Astrocyte of the hippocampus (primary cell): ENCODE measurements at regions not wholly inside any gene's neighbourhood (a gene's known extent, or its start where the extent isn't known, plus 50 kb on each side); places are given as distances from the start of the nearest gene placed in this dataset.

Source experiments
- DNase-seq: peaks from one replicate; pipeline ENCODE4 v3.0.0; 2011; ENCODE audit warnings: low read depth, low spot score

DNA sequence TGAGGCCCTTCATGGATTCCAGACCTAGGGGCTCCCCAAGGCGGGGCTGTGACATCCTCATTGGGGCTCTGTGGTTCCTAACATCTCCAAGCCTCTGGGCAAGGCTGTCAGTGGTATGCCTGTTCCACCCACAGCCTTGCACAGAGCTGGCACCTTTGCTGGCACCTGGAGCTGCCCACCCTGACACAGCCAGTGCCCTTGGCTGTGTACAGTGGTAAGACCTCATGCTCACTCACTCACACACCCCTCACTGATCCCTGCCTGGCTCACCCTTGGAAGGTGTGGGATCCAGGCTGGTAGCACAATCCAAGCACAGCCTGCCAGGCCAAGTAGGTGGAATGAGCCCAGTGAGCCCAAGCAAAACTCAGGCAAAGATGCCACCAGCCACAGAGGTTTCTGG lies 200.4 kb upstream of the PCDH15 start:
- no peak for DNase-seq

DNA sequence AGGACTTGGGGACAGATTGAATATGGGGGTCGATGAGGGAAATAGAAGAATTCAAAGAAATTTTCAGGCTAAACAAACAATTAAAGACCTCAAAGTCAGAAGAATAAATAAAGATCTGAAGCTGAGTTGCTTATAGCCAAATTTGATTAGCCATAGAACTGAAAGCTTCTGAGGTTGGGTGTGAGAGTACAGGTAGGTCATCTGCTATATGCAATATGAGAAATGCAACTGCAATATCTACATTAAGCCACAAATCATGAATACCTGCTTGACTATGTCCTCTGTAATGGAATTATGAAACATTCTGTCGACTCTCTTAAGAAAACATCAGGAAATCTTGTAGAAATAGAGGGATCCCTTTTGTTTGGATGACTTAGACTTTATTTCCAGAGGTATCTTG lies 192.1 kb upstream of the PCDH15 start:
- DNase-seq = no peak

DNA sequence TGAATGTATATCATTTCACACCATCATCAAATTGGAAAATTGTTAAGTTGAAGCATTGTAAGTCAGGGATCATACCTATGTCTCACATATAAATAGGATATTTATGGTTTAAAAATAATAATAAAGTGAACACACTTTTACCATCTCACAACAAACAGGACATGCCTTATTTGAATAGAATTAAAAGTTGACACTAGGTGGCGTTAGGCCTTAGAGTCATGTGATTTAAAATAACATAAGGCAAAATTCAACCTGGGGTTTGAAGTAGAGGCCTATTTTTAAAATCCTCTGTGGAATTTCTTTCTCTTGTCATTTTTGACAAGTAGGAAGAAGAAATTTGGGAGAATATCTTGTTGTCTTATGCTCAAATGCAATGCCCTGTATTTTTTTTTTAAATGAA lies 184.7 kb upstream of the PCDH15 start:
- DNase-seq = peak; percentile 8

DNA sequence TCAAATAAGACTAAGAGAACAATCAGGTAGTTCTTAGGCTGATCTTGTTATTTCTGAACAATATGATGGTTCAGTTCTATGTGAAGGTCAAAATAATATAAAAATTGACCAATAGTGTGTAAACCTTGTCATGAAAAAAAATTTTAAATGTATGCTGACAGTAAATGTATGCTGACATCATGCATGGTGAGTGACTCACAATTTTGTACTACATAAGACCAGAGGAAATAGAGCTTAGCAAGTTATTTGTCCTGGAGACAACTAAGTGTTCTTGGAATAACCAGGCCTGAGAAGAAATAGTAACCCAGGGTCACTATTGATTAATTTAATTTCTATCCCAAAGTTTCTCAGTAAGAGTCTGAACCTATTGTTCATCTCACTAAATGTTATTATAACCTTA lies 182.2 kb upstream of the PCDH15 start:
- DNase-seq = peak; percentile 23

DNA sequence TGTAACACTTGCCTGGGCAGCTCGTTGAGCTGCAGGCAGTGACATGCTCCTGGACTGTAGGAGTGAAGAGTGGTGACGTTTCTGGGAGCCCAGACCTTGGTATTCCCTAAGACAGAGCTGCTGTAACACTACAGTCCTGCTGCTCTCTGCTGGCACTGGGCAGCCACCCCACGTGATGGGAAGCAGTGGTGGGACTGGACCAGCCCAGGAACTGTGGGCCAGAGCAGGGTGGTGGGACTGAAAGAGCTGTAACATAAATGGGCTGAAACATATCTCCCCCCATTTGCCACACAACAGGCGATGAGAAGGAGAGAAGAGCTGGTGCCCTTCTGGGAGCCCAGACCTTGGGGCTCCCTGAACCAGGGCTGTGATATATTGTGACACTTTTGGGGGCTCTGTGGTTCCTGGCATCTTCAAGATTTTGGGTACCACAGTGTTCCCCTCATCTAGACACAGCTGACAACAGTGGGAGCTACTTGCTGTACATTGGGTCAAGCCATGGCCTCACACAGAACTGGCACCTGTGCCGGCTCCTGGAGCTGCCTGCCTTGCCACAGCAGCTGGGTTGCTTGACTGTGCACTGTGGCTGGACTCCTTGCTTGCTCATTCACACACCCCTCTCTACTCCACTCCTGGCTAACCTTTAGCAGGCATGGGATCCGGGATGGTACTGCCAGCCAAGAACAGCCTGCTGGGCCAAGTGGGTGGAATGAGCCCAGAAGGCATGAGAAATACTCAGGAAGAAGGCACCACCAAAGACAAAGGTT lies 161.3 kb upstream of the PCDH15 start:
- DNase-seq = no peak

DNA sequence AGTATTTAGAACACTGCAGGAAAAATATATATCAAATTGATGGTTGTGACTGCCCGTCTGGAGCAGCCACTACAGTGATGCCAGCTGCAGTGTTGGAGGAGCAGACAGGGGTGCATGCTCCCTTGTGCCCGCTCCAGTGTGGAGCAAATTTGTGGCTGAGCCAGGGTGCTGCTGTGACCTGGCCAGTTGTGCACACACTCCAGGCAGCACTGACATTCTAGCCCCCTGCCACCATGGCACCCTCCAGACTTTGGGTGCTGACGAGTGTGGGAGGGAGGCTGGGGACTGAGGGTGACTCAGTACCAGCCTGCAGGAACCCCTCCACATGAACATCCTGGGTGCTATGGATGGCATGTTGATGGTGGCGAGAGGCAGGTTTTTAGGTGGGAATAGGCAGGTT lies 160.0 kb upstream of the PCDH15 start:
- no peak for DNase-seq

DNA sequence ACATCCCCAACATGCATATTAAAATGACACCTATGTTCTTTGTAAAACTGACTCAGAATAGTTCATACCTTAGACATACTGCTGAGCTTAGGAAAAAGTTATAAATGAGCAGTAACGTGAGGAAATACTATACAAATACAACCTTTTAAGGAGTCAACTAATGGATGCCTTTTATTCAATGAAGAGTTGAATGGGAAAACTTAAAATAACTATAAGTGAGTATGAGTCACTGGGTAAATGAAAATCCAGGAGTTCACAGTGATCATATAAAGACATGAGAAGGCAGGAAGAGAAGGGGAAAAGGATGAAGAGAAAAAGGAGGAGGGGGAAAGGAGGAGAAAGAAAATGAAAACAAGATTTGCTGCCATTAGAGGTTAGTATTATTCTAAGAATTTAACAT lies 157.8 kb upstream of the PCDH15 start:
- DNase-seq = no peak

DNA sequence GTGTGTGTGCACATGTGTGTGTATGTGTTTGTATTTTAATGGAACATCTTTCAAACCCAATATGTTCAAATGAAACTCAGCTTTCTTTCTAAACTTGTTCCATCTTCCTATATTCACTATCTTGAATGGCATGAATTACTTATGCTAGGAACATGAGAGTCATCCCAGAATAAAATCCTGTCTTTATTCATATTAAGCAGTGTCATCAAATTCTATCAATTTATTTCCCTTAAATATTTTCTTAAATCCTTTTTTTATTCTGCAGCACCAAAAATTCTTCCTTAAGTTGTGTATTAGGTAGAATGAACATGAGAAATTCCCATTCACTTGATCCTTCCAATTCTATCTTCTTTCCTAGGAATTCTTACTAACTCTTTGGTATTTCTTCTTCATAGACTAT lies 146.6 kb upstream of the PCDH15 start:
- DNase-seq = no peak

DNA sequence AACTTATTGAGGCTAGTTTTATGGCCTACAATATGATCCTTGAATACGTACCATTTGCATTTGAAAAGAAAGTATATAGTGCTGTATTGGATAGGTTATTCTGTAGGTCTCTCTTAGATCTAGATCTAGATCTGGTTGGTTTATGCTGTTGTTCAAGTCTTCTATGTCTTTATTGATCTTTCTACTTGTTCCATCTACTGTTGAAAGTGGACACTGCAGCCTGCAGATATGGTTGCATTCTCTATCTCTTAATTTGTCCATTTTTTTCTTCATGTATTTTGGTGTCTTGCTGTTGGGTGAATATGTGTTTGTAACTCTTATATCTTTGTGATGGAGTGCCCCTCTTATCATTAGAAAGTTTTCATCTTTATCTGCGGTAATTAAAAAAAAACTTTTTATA lies 139.4 kb upstream of the PCDH15 start:
- no peak for DNase-seq

DNA sequence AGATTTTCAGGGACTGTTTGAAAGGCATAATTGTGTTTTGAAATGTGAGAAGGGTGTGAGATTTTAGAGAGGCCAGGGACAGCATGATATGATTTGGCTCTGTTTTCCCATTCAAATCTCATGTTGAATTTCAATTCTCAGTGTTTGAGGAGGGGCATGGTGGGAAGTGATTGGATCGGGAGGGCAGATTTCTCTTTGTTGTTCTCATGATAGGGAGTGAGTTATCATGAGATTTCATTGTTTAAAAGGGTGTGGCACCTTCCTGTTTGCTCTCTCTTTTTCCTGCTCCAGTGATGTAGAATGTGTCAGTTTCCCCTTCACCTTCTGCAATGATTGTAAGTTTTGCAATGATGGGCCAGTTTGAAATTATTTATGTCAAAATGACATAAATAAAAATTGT lies 113.0 kb upstream of the PCDH15 start:
- no peak for DNase-seq

DNA sequence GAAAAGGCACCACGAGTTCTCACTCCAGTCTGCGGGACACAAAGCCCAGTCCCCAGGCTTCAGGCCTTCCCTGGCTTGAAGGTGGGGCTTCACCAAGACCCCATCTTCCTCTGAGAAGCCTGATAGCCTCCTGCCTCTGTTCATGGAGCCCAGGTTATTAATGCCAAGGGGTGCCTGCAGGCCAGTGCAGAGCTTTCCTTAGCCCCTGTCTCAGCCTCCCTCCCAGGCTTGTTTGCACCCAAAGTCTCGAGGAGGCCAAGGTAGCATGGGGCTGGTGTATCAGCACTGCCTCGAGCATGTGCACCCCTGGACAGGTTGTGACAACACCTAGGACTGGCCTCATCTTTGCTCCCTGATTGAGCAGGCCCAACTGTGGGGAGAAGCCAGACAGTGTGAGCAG lies 108.1 kb upstream of the PCDH15 start:
- DNase-seq = no peak

DNA sequence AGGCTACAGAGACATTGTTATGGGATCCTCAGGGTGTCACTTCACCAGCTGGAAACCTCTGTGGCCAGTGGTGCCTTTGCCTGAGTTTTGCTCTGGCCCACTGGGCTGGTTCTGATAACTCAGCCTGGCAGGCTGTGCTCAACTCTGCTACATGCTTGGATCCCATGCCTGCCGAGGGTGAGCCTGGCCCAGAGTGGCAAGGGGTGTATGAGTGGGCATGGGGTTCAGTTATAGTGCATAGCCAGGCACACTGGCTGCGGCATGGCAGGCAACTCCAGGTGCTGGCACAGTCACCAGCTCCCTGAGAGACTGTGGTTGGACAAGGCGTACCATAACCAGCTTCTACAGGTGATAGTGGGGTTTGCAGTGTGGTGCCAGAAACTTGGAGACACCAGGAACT lies 107.0 kb upstream of the PCDH15 start:
- no peak for DNase-seq

DNA sequence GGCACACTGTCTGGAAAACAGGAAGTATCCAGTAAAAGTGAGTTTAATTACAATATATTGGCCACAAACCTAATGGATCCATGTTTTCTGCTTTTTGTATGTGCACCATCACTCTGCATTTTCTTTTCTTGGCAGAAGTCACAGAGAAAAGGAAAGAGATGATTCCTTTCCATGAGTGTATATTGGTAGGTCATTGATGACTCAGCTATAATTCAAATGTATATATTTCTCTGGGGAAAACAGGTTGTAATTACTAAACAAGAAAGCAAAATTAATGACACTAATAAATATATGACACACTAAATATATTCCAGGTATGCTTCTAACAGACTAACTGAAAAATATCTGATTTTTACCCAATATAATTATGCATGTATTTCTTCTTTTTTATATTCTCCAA lies 105.9 kb upstream of the PCDH15 start:
- DNase-seq = no peak

DNA sequence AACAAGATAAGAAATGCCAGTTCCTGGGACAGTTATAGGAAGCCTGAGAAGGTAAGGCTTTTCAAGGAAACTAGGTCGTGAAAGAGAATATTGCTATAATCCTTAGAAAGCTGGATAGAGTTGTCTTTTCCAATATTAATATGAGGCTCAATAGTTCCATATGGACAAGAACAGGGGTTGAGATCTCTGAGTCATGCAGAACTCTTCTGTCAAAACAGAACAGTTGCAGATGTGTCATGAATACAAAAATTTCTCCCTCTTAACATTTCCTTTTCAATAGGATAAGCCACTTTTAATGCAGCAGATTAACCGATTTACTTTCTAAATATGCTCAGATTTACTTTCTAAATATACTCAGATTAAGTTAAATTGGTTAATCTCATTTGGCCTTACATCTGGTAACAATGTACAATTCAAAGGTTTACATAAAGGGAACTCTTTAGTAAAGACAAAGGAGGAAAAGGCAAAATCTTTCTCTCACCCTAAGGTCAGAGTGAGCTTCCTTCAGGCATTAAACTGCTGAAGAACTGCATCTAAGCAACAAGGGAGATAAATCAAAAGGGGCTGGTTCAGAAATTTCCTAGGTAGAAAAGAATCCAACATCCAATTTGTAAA lies 104.7 kb upstream of the PCDH15 start:
- no peak for DNase-seq

DNA sequence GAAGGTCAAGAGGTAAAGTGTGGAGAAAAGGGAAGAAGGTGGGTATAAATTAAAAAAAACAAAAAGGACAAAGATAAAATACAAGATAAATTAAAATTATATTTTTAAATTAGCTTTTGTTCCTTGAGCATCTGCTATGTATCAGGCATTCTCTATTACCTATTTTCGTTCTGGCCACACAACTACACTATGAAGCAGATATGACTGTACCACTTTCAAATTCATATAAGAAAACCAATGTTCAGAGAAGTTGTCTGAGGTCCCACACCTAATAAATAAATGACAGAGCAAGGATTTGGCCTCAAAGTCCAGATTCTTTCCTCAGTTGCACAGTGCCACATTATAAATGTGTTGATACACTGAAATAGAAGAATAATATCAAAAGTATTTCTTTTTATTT lies 103.8 kb upstream of the PCDH15 start:
- DNase-seq = no peak

DNA sequence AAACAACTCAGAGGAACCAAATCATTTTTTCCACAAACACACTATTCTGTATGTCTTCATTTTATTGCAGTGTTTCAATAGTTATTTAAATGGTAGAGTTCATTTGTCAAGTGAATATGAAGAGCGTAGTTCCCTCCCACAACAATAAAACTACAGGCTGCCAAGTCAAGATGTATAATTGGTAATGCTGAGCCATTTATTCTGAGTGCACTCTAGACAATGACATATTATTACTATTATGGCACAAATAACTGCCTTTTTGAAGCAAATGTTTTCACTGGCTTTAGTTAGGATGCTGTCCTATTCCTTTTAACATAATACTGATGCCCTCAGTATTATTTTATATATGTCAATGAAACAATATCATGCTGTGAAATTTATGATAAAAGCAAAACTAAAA lies 102.7 kb upstream of the PCDH15 start:
- no peak for DNase-seq

DNA sequence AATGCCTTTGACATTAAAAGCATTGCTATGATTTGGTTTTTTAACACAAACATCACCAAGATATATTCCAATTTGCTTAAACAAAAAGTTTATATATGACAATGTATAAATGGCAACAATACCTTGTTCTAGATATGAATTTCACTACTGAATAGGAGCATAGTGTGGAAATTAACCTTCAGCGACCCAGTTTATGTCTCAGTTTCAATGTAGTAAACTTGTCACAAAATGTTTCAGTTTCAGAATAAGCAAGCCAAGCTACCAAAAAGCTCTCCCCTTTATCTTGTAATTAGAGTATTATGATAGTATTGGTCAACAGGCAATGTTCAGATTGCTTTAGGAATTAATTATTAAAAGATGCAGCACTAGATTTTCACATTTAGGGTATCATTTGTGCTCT lies 99.6 kb upstream of the PCDH15 start:
- DNase-seq = no peak

DNA sequence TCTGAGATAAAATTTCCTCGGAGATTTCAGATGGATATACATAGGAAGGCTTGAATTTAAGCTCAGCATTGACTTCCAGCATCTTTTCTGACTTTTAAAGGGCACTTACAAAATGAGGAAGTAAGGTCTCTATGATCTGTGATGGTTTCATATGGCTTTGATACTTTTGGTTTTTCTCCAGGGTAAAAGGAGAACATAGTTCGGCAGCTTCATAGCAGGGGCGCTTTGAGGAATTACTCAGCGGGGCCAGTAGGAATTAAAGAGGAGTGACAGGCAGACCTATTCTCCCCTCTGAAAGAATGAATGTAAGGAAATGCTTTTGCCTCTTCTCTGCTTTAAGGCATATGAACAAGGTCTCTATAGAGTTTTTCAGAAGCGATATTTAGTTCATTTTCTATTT lies 80.0 kb upstream of the PCDH15 start:
- DNase-seq = no peak

DNA sequence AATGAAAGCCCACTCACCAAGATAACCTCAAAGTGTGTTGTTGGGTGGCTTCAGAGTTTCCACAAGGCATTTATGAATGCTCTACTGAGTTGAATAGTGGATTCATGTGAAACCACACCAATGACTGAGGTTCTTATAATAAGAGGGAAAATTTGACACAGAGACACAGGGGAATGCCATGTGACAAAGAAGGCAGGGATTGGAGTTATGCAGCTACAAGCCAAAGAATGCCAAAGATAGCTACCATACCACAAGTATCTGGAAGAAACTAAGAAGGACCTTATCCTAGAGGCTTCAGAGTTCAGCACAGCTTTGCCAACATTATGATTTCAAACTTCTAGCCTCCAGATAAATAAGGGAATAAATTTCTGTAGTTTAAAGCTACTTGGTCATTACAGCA lies 68.0 kb upstream of the PCDH15 start:
- DNase-seq = peak; percentile 59

DNA sequence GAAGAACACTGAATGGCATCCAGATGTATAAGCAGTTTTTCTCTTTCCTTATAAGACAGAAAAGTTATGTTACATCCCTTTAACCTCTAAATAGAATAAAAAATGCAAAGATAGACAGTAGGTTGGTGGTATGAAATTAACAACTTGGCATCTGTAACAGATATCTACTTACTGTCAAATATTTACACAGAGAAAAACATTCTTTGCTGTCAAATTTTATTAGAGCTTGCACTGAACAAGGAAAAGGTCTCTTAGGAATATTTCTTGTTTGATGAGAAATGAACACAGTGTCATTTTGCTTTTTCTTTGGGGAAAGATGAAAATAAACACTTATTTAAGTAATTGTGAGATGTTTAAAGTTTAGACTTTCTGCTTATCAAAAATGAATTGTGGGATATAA lies 65.6 kb upstream of the PCDH15 start:
- DNase-seq = no peak

DNA sequence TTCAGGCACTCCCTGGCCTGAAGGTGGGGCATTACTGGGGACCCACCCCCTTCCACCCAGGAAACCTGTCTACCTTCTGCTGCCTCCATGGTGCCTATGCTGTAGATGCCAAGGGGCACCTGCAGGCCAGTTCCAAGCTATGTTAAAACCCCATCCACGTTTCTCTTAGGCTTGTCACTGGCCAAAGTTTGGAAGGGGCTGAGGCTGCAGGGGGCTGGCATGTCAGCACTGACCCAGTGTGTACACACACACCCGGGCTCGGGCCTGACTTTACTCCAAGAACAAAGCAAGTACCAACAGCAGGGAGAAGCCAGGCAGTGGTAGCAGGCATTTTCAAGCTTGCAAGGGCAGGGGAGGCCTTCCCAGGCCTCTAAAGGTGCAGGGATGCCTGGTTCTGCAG lies 53.8 kb upstream of the PCDH15 start:
- no peak for DNase-seq

DNA sequence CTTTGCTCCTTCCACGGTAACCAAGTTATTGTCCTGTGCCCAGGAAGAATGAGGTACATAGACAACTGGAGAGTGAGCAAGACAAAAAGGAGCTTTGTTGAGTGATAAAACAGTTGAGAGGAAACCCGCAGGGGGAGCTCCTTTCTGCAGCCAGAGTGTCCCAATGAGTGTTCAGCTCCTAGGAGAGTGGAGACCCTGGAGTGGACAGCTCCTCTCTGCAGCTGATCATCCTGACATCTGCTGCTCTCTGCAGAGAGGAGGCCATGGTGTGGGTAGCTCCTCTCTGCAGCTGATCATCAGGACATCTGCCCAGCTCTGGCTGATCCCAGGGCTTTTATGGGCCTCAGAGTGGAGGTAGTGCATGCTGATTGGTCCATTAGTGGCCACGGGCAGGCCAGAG lies 53.4 kb upstream of the PCDH15 start:
- no peak for DNase-seq

DNA sequence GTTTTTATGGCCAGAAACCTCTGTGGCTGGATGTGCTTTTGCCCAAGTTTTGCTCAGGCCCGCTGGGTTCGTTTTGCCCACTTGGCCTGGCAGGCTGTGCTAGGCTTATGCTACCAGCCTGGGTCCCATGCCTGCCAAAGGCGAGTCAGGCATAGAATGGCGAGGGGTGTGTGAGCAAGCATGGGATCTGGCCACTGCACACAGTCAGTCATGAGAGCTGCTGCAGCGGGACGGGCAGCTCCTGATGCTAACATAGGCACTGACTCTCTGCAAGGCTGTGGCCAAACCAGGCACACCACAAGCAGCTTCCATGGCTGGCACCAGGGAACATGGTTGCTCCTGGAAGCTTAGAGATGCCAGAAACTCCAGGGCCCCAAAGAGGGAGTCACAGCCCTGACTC lies 52.9 kb upstream of the PCDH15 start:
- no peak for DNase-seq
